SH-SY5Y (cell line): ENCODE measurements at regions not wholly inside any gene's neighbourhood (a gene's known extent, or its start where the extent isn't known, plus 50 kb on each side); places are given as distances from the start of the nearest gene placed in this dataset.

ENCODE experiments used
- GATA2 ChIP-seq: IDR thresholded peaks from 2 replicates; pipeline ENCODE4 v1.6.1; 2011; ENCODE audit warnings: mild to moderate bottlenecking, low read depth, low read length
- GATA3 ChIP-seq: IDR thresholded peaks from 2 replicates; pipeline ENCODE4 v1.6.1; 2011; ENCODE audit warnings: low read depth, mild to moderate bottlenecking, low read length, moderate library complexity

DNA sequence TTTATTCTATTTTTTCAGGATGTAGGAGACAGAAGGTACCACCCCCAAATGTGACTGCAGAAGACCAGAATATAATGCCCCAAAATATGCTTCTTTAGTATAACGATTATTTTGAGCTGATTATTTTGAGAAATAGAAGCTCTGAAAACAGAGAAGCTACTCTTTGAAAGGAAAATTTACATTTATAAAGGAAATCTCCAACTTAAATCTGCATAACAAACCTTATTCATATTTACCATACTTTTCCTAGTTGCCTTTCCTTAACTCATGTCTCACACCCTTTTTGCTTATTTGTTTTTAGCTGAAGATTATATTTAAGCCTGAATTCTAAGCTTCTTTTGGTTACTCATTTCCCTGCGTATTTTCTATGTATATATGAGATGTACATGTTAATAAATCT, 127.1 kb upstream of the THSD7A start:
- TF ChIP-seq GATA3 (no peak), GATA2 (no peak)

GRCh38 chr7:11960621-11961020, 128.6 kb upstream of the THSD7A start:
- TF ChIP-seq GATA2: no peak
- no peak for TF ChIP-seq GATA3

DNA sequence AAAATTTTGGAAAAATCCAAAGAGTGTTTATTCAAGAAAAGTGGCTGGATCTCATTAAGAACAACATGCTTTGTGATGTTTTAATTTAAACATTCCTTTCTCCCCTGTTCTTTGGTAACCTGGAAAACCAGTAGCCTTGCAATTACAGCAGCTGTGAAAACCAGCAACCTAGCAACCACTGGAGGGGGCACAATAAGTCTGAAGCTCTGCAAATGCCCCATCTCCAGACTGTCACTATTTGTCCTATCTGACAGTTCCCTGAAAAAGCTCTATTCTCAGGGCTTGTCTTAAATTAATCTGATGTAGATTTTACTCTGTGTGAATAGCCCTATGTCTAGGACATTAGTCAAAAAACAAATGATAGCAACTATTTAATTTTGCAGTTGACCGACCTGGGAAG, 137.6 kb upstream of the THSD7A start:
- TF ChIP-seq GATA3: no peak
- no peak for TF ChIP-seq GATA2

GRCh38 chr7:11970132-11970531, 138.1 kb upstream of the THSD7A start:
- TF ChIP-seq GATA3 (no peak), GATA2 (no peak)

GRCh38 chr7:11985376-11985775, 153.4 kb upstream of the THSD7A start:
- TF ChIP-seq GATA2 (no peak), GATA3 (no peak)

- TF ChIP-seq GATA3 (no peak), GATA2 (no peak)
Measured at GRCh38 chr7:11985971-11986370, 154.0 kb upstream of the THSD7A start.

DNA sequence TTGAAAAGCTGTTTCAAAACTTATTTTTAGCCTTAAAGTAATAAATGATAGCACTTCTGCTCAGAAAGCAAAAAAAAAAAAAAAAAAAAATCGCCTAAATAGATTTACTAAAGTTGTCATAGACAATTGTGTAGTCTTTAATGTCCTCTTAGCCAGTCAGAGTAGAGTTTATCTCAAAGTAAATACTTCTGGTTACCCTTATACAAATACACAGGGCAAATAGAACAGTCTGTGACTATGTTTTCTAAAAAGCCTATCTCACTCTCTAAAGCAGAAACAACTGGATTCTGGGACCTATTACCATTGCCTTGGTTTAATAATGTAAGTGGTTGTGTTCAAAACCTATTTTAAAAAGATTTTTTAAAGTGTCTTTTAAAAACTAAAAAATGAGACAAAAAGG, 156.2 kb upstream of the THSD7A start:
- TF ChIP-seq GATA3 (no peak), GATA2 (no peak)

DNA sequence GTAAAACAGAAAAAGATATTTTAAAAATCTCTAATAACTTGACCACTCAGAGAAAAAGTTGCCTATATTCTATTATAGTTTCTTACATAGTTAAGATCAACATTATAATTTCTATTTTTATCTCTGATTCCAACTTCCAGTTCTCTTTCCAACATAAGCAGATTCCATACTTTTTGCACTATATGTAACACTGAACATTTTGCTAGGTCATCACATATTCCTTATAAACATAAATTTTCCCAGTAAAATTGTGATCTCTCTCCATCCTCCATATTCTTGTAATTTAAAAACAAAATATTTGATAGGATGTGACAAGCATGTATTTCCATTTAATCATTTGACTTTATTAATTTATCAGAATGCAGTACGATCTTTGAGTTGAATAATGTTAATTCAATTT, 170.4 kb upstream of the THSD7A start:
- TF ChIP-seq GATA3 (no peak), GATA2 (no peak)

- no peak for TF ChIP-seq GATA3
- TF ChIP-seq GATA2: no peak
Measured at GRCh38 chr7:12004581-12004980, 172.6 kb upstream of the THSD7A start.

DNA sequence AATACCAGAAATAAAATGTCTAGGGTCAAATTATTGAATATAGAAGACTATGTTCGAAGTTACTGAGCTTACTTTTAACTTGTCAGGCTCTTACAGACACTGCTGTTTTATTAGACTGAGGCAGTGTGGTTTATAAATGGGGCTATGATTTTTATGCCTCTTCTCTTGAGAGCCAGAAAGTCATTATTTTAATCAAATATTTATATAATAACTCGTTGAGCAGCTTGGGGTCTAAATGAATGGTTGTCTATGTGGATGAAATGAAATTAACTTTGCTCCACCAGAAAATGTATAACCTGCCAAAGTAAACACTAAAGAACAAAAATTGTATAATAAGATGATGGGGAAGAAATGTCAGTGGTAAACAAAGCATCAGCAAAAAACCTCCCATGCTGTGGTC, 175.6 kb upstream of the THSD7A start:
- TF ChIP-seq GATA3 (no peak), GATA2 (no peak)

- no peak for TF ChIP-seq GATA2
- no peak for TF ChIP-seq GATA3
Measured at GRCh38 chr7:12013983-12014382, 182.0 kb upstream of the THSD7A start.

DNA sequence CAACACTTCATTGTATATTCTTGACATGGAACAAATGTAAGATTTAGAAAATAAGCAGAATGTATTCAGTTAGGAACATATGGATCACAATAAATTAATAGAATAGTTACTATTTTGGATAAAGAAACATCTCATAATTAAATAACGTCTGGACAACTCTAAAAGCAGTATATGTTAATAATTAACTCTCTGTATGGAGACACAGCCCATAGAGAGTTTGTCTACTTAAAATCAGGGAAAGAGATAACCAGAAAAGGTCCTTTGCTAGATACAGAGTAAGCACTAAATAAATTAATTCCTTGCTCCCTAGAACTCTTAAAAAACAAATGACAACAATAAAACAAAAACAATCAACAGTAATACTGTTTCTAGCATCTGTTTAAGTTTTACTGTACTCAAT, 184.4 kb upstream of the THSD7A start:
- TF ChIP-seq GATA2: no peak

DNA sequence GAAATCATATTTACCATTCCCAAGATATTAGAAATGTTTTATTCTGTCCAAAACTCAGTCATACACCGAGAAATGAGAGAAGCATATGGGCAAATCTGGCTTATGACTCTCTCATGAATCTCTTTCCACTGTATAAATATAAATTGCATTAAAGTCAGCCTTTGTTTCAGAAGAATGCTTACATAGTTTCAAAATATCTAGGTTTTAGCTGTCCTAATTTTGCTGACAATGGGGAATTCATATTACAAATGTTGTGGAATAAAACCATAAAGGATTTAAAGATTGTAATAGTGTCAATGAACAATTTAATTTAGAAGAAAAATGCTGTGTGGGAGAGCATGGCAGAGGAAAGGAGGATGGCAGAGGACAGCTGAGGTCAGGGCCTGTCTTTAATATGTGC, 185.0 kb upstream of the THSD7A start:
- TF ChIP-seq GATA3 (no peak), GATA2 (no peak)

- TF ChIP-seq GATA2: no peak
- TF ChIP-seq GATA3: no peak
Measured at GRCh38 chr7:12025246-12025645, 185.8 kb upstream of the TMEM106B start.

GRCh38 chr7:12028508-12028907, 182.6 kb upstream of the TMEM106B start:
- no peak for TF ChIP-seq GATA3
- TF ChIP-seq GATA2: no peak

DNA sequence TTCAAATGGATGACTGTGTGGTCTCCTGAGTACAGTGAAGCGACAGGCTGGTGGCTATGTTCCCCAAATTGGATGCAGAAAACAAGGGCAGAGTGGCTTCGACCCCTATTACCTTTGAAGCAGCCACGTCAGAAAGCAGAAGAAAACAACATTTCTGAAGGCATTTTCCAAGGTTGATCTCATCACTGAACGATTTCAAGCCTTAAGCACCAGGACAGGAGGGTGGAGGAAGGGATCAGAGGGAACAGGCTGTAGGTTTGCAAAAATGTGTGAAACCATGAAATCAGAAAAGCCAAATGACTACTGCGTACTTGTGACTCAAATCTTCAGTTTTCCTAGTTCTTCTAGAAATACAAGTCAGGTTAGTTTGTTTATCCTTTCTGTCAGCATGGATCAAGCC, 181.0 kb upstream of the TMEM106B start:
- TF ChIP-seq GATA2 (no peak), GATA3 (no peak)
